ENCODE measurements at regions not wholly inside any gene's neighbourhood (a gene's known extent, or its start where the extent isn't known, plus 50 kb on each side); places are given as distances from the start of the nearest gene placed in this dataset.

- Histone ChIP-seq H3K4me1 (no peaks in the 10 kb centered on the region), H3K4me3 (ENCODE audit: low read depth, low read length) (no peak overlapping the region), H3K9ac (no peak overlapping the region), H3K4me2 (ENCODE audit: low read length) (no peak overlapping the region), H3K36me3 (ENCODE audit: control insufficient read depth, insufficient read depth, low read length) (no peaks in the 10 kb centered on the region), H3K9me3 (ENCODE audit: control insufficient read depth, low read length) (no peaks in the 10 kb centered on the region), H2AFZ (no peak overlapping the region), H3K27ac (no peak overlapping the region), H3K79me2 (no peaks in the 10 kb centered on the region), H3K27me3 (ENCODE audit: control insufficient read depth, insufficient read depth, low read length) (no peaks in the 10 kb centered on the region)
- TF ChIP-seq CTCF (IDR thresholded peaks at IDR 0.05): no peak
Measured at GRCh38 chr6:26232306-26232939, 132.6 kb upstream of the BTN3A2 start.

GRCh38 chr6:26232940-26233648 lies 131.9 kb upstream of the BTN3A2 start:
- Histone ChIP-seq H3K79me2 (no peaks in the 10 kb centered on the region), H3K27me3 (ENCODE audit: control insufficient read depth, insufficient read depth, low read length) (no peaks in the 10 kb centered on the region), H3K4me3 (ENCODE audit: low read depth, low read length) (peak overlapping the region; percentile 70), H2AFZ (no peak overlapping the region), H3K4me1 (no peaks in the 10 kb centered on the region), H3K9ac (no peak overlapping the region), H3K9me3 (ENCODE audit: control insufficient read depth, low read length) (no peaks in the 10 kb centered on the region), H3K27ac (no peak overlapping the region), H3K4me2 (ENCODE audit: low read length) (peak overlapping the region; percentile 66), H3K36me3 (ENCODE audit: control insufficient read depth, insufficient read depth, low read length) (no peaks in the 10 kb centered on the region)
- TF ChIP-seq CTCF (IDR thresholded peaks at IDR 0.05): no peak

- no peak overlapping the region for H3K9ac ChIP-seq
- TF ChIP-seq CTCF (IDR thresholded peaks at IDR 0.05): no peak
- H3K27me3 ChIP-seq (ENCODE audit: control insufficient read depth, insufficient read depth, low read length): no peaks in the 10 kb centered on the region
Measured at GRCh38 chr6:26233649-26234420, 131.2 kb upstream of the BTN3A2 start.

GRCh38 chr6:26234421-26235301 lies 130.3 kb upstream of the BTN3A2 start:
- Histone ChIP-seq H3K4me2 (ENCODE audit: low read length) (peak overlapping the region; percentile 66), H3K36me3 (ENCODE audit: control insufficient read depth, insufficient read depth, low read length) (no peaks in the 10 kb centered on the region), H3K4me1 (no peaks in the 10 kb centered on the region), H3K9me3 (ENCODE audit: control insufficient read depth, low read length) (no peaks in the 10 kb centered on the region), H3K4me3 (ENCODE audit: low read depth, low read length) (peak overlapping the region; percentile 70), H3K27me3 (ENCODE audit: control insufficient read depth, insufficient read depth, low read length) (no peaks in the 10 kb centered on the region), H3K9ac (no peak overlapping the region), H2AFZ (peak overlapping the region; percentile 34), H3K79me2 (no peaks in the 10 kb centered on the region), H3K27ac (no peak overlapping the region)
- no peak for TF ChIP-seq CTCF (IDR thresholded peaks at IDR 0.05)

More at GRCh38 chr6:26233649-26234420, 131.2 kb upstream of the BTN3A2 start:
- H3K36me3 ChIP-seq (ENCODE audit: control insufficient read depth, insufficient read depth, low read length): no peaks in the 10 kb centered on the region
- peak overlapping the region; percentile 34 for H2AFZ ChIP-seq
- no peak overlapping the region for H3K27ac ChIP-seq
- no peaks in the 10 kb centered on the region for H3K9me3 ChIP-seq (ENCODE audit: control insufficient read depth, low read length)
- peak overlapping the region; percentile 66 for H3K4me2 ChIP-seq (ENCODE audit: low read length)
- no peaks in the 10 kb centered on the region for H3K4me1 ChIP-seq
- no peaks in the 10 kb centered on the region for H3K79me2 ChIP-seq
- peak overlapping the region; percentile 70 for H3K4me3 ChIP-seq (ENCODE audit: low read depth, low read length)
